WERI-Rb-1 (cell line): ENCODE measurements at regions not wholly inside any gene's neighbourhood (a gene's known extent, or its start where the extent isn't known, plus 50 kb on each side); places are given as distances from the start of the nearest gene placed in this dataset.

Source experiments
- DNase-seq: peaks from one replicate; pipeline ENCODE4 v3.0.0-alpha.2; 2020
- H3K27ac ChIP-seq: fragments of 250-450 bp; sonication (Bioruptor Pico); 2 replicates; pipeline ENCODE4 v1.5.1; 2020; ENCODE audit warnings: mild to moderate bottlenecking, moderate library complexity
- H3K27me3 ChIP-seq: fragments of 250-450 bp; sonication (Bioruptor Pico); 2 replicates; pipeline ENCODE4 v1.5.1; 2021; ENCODE audit warnings: mild to moderate bottlenecking, low read depth, moderate library complexity; ENCODE audit not compliant: insufficient read depth, severe bottlenecking
- H3K36me3 ChIP-seq: fragments of 250-450 bp; sonication (Bioruptor Pico); 2 replicates; pipeline ENCODE4 v1.5.1; 2020; ENCODE audit warnings: mild to moderate bottlenecking, moderate library complexity
- H3K4me3 ChIP-seq: 2 replicates; pipeline ENCODE4 v1.5.1; 2011; ENCODE audit warnings: low read depth, mild to moderate bottlenecking, control low read depth, low read length
- H3K9me3 ChIP-seq: fragments of 250-450 bp; sonication (Bioruptor Pico); 2 replicates; pipeline ENCODE4 v1.5.1; 2021; ENCODE audit warnings: mild to moderate bottlenecking, moderate library complexity; ENCODE audit not compliant: severe bottlenecking
- CTCF ChIP-seq: IDR thresholded peaks from 2 replicates; pipeline ENCODE4 v1.5.1; 2011; ENCODE audit warnings: low read depth, mild to moderate bottlenecking, control low read depth, inconsistent platforms, low read length

- no peak for TF ChIP-seq CTCF
- Histone ChIP-seq H3K27ac (no peak overlapping the region), H3K9me3 (peaks cover 16% of the 10 kb centered on the region), H3K36me3 (no peaks in the 10 kb centered on the region), H3K27me3 (peaks cover 88% of the 10 kb centered on the region), H3K4me3 (no peak overlapping the region)
- no peak for DNase-seq
These were observed 358.3 kb upstream of the IRX1 start for GRCh38 chr5:3237276-3237868.

DNA sequence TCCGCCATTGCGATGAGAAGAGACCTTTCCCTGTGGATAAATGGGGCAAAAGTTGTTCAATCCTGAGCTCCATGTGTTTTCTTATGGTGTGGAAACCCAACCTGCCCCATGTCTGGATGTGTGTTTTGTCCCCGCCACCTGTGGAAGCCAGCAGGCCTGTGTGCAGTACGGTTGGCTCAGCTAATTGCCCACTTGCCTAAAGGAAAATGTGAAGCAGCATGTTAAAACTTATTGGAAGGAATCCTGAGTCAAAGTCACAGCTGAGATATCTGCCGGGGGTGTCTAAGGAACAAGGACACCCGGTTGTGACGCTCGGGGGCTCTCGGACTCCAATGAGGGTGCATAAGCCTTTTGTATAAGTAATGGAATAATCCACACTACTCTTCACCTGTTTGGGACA is 361.1 kb upstream of the IRX1 start:
- H3K9me3 ChIP-seq: peaks cover 5% of the 10 kb centered on the region
- no peak overlapping the region for H3K4me3 ChIP-seq
- H3K36me3 ChIP-seq: no peaks in the 10 kb centered on the region
- no peak overlapping the region for H3K27ac ChIP-seq
- TF ChIP-seq CTCF: no peak
- peaks cover 87% of the 10 kb centered on the region for H3K27me3 ChIP-seq
- no peak for DNase-seq

- H3K27ac ChIP-seq: no peak overlapping the region
- peaks cover 84% of the 10 kb centered on the region for H3K27me3 ChIP-seq
- H3K36me3 ChIP-seq: no peaks in the 10 kb centered on the region
- no peak for TF ChIP-seq CTCF
- H3K4me3 ChIP-seq: no peak overlapping the region
- no peak for DNase-seq
- H3K9me3 ChIP-seq: peaks cover 3% of the 10 kb centered on the region
These were observed 364.7 kb upstream of the IRX1 start for GRCh38 chr5:3230941-3231340.

GRCh38 chr5:3230254-3230653 is 365.4 kb upstream of the IRX1 start:
- Histone ChIP-seq H3K27ac (no peak overlapping the region), H3K27me3 (peaks cover 84% of the 10 kb centered on the region), H3K4me3 (no peak overlapping the region), H3K36me3 (no peaks in the 10 kb centered on the region), H3K9me3 (peaks cover 3% of the 10 kb centered on the region)
- TF ChIP-seq CTCF: no peak
- DNase-seq: no peak

GRCh38 chr5:3226196-3226920 is 369.3 kb upstream of the IRX1 start:
- DNase-seq: no peak
- peaks cover 93% of the 10 kb centered on the region for H3K27me3 ChIP-seq
- TF ChIP-seq CTCF: no peak

More at GRCh38 chr5:3226196-3226920, 369.3 kb upstream of the IRX1 start:
- Histone ChIP-seq H3K9me3 (peaks cover 3% of the 10 kb centered on the region), H3K27ac (no peak overlapping the region), H3K4me3 (no peak overlapping the region), H3K36me3 (no peaks in the 10 kb centered on the region)
